NCI-H748 (cell line): ENCODE measurements at regions not wholly inside any gene's neighbourhood (a gene's known extent, or its start where the extent isn't known, plus 50 kb on each side); places are given as distances from the start of the nearest gene placed in this dataset.
A peak's percentile ranks its signal among the peaks of the same experiment; 100 is the strongest.

Experiments used
- DNase-seq: peaks from one replicate; lab custom pipeline; 2025; ENCODE audit not compliant: unreplicated experiment; lab: John Stamatoyannopoulos, UW

DNA sequence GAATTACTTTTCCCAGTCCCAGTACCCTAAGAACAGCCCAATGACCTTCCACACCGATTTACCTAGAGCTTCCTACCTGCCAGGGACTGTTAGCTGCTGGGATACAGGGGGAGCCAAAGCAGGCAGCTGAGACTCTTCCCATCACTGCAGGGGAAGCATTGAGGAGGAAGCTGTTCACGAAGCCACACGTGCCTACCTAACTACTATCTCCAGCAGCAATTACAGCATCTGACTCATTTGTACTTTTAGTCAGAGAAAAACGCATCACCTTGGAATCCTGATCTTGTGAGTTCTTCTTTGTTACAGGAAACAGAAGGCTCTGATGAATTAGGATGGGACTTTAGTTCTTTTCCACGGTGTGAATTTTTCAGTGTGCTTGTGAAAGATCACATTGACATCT, 113.7 kb upstream of the DHX40 start:
- DNase-seq = no peak

DNA sequence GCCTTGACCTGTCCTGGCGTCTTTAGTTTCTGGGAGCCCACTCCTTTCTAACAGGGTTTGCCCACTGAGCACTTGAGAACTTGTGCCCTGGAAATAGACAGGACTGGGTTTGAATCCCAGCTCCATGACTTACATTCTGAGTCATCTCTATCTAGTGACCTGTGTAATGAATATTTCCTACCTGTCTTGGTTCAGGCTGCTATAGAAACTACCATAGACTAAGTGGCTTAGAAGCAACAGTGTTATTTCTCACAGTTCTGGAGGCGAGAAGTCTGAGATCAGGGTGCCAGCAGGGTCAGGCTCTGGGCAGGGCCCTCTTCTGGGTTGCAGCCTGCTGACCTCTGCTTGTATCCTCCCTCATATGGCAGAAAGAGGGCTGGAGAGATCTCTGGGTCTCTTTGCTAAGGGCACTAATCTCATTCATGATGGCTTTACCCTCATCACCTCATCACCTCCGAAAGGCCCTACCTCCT, 110.7 kb upstream of the DHX40 start:
- DNase-seq = no peak

DNA sequence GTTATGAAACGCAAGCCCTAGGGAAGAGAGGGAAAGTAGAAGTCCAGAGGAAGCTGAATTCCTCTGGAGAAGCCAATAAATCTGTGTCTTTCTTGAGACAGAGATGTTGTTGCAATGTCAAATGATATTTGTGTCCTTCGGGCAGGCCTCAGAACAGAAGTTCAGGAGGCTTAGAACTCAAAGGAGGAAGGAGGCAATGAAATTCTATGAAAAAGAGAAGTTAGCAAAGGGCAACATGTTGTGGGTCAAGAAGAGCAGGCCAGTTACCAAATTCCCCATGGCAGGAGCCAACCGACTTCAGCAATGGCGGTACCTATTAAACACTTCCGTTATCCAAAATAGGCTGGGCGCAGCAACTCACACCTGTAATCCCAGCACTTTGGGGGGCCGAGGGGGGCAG, 109.0 kb upstream of the DHX40 start:
- no peak for DNase-seq

DNA sequence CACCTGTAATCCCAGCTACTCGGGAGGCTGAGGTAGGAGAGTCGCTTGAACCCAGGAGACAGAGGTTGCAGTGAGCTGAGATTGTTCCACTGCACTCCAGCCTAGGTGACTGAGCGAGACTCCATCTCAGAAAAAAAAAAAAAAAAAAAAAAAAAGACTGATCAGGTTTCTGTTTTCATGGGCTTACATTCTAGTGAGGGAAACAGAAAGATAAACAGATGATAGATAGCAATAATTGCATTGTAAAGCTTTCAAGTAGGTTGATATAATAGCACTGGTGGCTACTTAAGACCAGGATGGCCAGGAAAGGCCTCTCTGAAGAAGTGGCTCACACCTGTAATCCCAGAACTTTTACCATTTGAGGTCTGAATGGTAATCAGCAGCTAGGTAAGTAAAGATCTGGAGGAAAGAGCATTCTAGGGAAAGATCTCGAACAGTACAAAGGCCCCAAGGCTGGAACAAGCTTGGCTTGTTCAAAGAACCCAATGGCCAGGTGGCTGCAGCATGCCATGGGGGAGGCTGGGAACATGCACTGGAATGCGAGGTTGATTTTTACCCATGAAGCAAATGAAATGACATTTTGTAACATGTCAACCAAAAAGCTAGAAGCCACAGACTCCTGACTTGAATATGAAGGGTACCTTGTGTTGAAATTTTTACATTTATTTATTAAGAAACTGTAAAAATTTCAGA, 108.3 kb upstream of the DHX40 start:
- peak; percentile 8 for DNase-seq

DNA sequence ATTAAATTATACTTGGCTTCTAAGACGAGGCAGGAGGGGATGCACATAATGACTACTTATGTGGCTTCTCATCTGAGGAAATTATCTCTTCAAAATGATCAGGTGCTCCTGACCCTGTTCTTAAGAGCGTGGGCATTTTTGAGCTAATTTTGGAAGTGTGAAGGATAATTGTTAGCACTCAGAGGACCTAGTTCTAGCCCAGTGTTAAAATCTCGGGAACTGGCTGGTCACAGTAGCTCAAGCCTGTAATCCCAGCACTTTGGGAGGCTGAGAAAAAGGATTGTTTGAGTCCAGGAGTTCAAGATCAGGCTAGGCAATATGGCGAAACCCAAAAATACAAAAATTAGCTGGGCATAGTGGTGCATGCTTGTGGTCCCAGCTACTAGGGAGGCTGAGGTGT, 103.0 kb upstream of the DHX40 start:
- DNase-seq = no peak

DNA sequence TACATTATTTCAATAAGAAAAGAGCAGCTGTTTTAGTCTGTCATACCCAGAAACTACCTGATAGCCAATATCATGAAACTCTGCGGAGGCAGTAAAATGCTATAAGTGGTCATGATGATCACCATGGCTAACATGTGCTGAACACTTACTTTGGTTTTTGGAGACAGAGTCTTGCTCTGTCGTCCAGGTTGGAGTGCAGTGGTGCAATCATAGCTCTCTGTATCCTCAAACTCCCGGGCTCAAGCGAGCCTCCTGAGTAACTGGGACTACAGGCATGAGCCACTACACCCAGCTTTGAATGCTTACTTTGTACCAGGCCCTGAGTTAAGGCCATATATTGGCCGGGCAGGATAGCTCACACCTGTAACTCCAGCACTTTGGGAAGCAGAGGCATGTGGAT, 101.2 kb upstream of the DHX40 start:
- no peak for DNase-seq

DNA sequence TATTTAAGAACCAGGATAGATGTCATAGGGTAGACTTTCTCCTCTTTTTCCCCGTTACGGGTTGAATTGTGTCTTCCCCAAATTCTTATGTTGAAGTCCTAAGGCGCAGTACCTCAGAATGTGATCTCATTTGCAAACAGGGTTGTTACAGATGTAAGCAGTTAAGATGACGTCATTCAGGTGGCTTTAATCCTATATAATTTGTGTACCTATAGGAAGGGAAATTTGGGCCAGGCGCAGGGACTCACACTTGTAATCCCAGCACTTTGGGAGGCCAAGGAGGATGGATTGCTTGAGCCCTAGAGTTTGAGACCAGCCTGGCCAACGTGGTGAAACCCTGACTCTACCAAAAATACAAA, 99.5 kb upstream of the DHX40 start:
- DNase-seq = no peak

DNA sequence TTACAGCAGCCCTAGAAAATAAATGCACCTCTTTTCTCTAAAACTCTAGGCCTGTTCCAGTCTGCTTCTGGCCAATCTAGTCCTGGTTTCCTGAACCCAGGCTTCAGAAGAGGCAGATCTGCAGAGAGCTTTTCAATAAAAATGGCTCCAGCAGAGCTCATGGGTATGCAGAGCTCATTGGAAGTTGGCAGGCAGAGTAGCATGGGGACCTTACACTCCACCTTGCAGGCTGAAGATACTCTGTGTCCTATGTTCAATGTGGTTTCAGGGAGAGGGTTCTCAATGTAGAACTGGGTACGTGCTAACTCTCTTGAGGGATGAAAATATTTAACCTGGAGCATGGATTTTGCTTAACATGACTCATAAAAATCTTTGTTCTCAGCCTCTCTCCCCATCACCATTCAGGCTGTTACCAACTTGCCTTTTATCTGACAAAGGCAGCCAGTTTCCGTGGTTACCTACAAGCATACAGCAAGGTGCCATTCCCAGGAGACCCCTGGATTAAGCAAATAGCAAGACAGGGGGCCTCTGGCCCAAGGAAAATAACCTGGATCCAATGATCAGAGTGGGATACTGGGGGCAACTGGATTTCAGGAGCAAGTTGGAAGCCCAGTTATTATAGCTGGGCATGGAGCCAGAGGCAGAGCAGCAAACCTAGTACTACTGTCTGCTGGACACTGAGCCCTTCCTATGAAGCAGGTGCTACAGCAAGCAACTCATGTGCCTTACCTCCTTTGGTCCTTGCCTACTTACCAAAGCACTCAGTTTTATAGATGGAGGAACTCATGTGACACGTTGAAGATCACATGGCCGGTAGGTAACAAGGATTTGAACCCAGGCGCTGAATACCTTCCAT, 98.2 kb upstream of the DHX40 start:
- DNase-seq = peak; percentile 29

DNA sequence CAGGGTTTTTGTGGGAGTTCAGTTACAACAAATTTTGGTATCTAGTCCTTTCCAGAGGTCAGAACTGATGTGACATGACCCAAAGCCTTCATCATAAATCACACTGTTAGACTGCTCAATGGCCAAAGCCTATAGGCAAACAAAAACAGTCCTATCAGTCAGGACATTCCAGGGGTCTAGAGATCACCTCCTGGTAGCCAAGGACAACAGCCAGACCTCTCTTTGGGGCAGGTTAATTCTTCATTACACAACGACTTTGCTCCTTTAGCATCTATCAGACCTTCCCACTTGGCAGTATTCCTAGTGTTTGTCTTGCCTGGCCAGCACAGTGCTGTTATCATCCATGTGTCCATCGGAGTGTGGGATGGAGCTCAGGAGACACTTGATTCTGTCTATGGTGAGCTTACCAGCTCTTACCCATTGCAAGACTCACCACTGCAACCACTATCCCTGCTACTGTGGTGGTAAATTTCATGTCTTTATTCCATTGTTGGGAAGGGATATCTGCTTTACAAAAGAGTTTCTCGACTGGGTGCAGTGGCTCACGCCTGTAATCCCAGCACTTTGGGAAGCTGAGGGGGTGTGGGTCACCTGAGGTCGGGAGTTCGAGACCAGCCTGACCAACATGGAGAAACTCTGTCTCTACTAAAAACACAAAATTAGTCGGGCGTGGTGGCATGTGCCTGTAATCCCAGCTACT, 95.5 kb upstream of the DHX40 start:
- no peak for DNase-seq

DNA sequence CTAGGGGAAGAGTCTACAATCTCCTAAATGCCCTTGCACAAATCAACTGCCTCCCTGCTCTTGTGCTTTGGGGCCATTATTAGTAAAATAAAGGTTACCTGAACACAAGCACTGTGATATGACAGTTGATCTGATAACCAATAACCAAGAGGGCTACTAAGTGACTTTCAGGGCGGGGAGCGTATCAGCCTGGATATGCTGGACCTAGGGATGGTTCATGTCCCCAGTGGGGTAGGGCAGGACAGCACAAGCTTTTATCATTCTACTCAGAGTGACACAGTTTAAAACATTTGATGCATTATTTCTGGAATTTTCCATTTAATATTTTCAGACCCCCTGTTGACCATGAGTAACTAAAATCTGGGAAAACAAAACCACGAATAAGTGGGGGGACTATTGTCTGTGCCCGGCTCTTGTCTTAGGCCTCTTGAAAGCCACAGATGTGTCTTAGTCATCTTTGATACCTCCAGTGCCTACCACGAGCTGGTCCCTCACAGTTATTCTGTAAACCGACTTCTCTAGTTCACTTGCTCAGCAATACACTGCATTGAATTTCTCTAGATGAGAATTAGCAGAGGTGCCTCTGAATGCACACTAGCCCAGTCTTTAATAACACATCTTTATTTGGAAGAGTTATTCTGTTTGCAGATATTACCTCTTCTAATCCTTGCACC, 94.6 kb upstream of the DHX40 start:
- DNase-seq = no peak

DNA sequence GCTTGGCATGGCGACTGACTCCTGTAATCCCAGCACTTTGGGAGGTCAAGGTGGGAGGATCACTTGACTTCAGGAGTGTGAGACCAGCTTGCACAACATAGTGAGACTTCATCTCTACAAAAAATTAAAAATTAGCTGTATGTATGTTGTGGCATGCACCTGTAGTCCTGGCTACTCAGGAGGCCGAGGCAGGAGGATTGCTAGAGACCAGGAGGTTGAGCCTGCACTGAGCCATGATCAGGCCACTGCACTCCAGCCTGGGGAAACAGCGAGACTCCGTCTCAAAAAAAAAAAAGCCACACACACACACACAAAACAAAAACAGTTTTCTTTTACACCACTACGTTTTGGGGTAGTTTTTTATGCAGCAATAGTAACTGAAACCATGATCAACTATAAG, 89.0 kb upstream of the DHX40 start:
- DNase-seq = no peak

DNA sequence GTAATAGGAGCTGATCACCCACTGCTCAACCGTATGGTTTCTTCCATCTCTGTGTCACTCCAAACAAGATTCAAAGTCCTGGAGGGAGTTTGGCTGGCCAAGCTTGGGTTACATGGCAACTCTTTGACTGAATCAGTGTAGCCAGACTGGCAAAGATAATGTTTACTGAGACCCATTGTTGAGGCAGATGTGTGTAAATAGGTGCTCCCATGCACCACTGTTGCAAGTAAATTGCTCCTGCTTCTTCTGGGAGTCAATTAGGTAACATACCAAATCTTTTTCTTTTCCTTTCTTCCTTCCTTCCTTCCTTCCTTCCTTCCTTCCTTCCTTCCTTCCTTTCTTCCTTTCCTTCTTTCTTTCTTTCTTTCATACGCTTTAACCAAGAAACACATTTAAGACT, 86.3 kb upstream of the DHX40 start:
- DNase-seq = peak; percentile 27

DNA sequence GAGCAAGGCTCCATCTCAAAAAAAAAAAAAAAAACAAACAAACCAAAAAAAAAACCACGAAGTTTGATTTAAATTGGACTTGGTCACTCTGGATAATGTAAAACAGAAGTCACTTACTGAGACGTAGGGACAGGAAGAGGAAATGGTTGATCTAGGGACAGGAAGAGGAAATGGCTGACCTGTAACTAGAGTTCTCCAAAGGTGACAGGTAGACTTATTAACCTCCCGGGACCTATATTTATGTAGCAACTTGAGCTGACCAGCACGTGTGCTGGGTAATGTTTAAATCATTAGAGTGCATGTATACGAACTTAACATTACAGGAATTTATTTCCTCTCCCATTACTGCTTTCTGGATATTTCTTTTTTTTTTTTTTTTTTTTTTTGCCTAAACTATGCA, 81.5 kb upstream of the DHX40 start:
- DNase-seq = no peak

DNA sequence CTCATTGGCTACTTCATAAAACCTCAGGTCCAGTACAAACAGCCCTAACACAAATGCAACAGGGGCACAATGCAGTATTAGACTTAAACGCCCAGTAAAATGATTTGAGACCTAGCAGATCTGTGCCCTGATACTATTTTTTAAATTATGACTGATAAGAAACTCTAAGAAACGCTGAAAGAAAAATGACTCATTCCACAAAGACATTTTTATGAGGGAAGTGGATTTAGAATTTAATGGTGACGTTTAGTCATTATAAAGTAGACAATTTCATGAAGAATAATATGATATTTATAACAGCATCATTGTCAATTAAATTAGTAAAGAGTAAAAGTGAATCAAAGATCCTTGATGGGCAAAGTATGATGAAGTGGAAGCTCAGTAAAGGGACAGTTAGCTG, 80.4 kb upstream of the DHX40 start:
- no peak for DNase-seq

DNA sequence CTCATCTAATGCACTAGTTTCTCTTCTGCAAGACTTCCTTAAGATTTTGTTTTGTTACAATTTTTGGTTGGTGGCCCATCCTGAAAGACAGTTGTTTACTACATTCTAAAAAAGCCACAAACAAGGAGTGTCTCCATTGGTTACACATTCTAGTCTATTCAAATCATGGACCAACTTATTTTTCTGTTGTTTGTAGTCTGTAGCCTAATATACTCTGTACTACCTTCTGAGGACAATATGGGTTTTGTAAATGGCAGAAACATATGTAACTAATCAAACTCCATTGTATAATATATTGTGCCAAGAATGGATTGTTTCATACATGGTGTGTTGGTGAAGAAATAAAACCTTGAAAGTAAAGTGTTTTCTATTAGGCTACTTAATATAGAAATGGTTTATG, 79.5 kb upstream of the DHX40 start:
- no peak for DNase-seq

DNA sequence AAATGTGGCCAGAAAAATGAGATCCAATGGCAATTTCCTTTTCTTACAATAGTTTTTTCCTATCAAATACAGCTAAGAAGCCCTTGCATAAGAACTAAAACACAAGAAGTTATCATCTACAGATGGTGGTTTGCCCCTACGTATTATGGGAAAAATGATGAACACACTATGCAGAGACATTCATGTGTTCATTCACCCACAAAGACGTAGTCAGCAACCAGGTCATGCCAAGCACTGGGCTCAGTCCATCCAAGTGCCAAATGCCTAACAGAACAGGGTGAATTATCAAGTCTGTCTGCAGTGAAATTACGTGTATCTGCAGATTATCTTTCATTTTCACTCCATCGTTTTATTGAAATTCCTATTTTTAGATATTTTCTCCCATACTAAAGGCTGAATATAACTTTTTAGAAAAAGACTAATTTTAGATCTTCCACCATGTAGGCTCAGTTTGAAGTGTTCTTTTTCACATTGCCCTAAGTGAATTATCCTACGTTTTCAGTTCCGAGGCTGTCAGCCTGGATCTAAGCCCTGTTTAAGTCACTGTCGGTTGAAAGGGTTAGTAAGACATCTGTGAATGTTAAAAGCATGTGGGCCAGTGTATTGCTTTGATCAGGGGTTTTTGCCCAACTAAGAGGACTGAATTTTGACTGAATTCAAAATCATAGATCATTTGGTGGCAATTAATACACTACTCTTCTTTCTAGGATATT, 78.1 kb upstream of the DHX40 start:
- no peak for DNase-seq

DNA sequence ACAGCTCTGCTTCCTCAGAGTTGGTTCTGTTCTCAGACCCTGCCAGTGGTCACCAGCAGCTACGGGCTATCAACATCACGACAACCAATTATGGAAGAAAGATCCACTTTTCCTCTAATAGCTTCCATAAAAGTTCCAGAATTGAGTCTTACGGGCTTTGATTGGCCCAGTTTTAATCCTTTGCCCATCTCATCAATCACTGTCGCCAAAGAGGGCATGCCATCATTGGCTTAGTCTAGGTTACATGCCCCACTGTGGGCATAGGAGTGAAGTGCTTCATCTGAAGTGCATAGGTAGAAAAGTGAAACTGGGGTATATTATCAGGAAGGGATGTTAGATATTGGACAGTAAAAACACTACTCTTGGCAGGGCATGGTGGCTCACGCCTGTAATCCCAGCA, 76.6 kb upstream of the DHX40 start:
- no peak for DNase-seq

DNA sequence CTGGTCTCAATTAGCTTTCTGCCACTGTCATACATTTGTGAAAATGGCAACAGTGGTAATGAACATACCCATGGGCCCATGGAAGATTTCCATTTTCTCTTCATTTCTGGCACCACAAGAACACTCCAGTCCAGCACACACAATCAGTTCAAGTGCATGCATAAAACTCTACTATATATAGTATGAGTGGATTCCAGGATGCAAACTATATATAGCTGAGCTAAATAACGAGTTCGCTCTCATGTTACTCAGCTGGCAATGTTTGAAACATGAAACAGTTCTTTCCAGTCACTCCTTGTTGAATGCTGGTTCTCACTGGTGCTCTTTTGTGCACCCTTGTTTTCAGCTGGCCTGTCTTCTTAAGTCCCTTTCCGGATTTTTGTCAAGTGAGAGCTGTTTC, 75.2 kb upstream of the DHX40 start:
- no peak for DNase-seq

DNA sequence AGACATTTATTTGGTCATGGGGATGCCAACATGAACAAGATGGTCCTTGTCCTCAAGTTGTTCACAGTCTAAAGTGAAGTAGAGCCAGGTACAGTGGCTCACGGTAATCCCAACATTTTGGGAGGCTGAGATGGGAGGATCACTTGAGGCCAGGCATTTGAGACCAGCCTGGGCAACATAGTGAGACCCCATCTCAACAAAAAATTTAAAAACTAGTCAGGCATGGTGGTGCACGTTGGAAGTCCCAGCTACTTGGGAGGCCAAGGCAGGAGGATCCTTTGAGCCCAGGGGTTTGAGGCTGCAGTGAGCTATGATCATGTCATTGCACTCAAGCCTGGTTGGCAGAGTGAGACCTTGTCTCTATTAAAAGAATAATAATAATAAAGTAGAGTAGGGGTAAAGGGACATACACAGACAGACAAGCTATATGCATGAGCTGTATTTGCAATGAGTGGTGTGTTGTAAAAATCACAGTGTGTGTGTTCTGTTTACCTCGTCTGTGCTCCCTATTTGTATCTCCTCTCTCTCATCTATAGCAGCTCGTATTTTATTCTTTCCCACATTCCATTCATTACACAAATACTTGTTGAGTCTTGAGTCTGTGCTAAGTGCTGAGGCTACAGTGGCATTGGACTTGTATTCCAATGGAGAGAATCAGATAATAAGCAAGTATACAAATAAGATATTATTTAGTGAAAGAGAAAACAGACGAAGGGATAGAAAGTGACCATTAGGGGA, 73.9 kb upstream of the DHX40 start:
- DNase-seq = no peak

DNA sequence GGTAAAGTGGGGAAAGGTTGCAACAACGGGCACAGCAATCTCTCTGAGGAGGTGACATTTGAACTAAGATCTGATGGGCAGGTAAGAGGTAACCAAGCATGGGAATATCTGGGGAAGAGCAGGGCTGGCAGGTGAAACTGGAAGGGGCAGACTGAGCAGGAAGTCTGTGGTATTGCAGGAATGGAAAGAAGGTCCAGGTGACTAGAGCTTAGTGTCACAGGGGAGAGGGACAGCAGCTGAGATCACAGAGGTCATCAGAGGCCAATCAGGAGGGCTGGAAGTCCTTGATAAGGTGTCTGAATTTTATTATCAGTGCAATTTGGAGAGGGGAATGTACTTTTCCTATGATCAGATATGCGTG, 73.3 kb upstream of the DHX40 start:
- no peak for DNase-seq
